Brain microvascular endothelial cell (primary cell): ENCODE measurements at regions not wholly inside any gene's neighbourhood (a gene's known extent, or its start where the extent isn't known, plus 50 kb on each side); places are given as distances from the start of the nearest gene placed in this dataset.

Experiments
- DNase-seq: peaks from one replicate; pipeline ENCODE4 v3.0.0-alpha.2; 2020
- H3K27ac ChIP-seq: fragments of 250-450 bp; sonication (Bioruptor Pico); 2 replicates; pipeline ENCODE4 v1.5.1; 2020; ENCODE audit warnings: mild to moderate bottlenecking, moderate library complexity
- H3K27me3 ChIP-seq: fragments of 250-450 bp; sonication (Bioruptor Pico); replicated peaks from 2 replicates; pipeline ENCODE4 v1.5.1; 2020; ENCODE audit warnings: mild to moderate bottlenecking
- H3K36me3 ChIP-seq: fragments of 250-450 bp; sonication (Bioruptor Pico); replicated peaks from 2 replicates; pipeline ENCODE4 v1.5.1; 2020; ENCODE audit warnings: mild to moderate bottlenecking
- H3K4me3 ChIP-seq: 2 replicates; pipeline ENCODE4 v1.5.1; 2011; ENCODE audit warnings: low read depth, mild to moderate bottlenecking, control low read depth, low read length, moderate library complexity
- in situ Hi-C: cut with HindIII; loops from 2 replicates; pipeline ENCODE4 v1.10.0; 2017; ENCODE audit warnings: low sequenced_read_pairs, low pct_ligation_motif_present
- TF ChIP-seq, protein P1 (sequence below): IDR thresholded peaks from 2 replicates; pipeline ENCODE4 v1.5.1; 2011; ENCODE audit warnings: low read depth, mild to moderate bottlenecking, moderate library complexity, low read length, control low read depth, inconsistent platforms; ENCODE audit errors: missing control alignments

DNA sequence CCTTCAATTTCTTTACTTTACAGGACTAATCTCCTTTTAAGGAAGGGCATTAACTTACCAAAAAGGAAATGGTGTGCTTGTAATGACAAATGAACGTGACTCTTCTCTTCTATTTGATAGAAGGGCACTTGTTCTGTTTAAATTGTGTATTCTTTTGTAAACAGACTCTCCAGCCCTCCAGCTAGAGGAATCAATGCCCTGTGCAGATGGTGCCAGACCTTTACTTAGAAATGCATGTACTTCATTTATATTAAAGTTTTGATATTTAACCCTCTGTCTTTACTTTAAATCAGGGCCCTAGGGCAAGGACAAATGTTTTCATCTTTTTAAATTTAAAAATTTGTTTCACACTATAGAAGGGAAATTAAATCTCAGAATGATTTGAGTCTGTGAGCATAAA, 355.1 kb downstream of the GBE1 start:
- no peak overlapping the region for H3K4me3 ChIP-seq
- TF ChIP-seq, protein P1, sequence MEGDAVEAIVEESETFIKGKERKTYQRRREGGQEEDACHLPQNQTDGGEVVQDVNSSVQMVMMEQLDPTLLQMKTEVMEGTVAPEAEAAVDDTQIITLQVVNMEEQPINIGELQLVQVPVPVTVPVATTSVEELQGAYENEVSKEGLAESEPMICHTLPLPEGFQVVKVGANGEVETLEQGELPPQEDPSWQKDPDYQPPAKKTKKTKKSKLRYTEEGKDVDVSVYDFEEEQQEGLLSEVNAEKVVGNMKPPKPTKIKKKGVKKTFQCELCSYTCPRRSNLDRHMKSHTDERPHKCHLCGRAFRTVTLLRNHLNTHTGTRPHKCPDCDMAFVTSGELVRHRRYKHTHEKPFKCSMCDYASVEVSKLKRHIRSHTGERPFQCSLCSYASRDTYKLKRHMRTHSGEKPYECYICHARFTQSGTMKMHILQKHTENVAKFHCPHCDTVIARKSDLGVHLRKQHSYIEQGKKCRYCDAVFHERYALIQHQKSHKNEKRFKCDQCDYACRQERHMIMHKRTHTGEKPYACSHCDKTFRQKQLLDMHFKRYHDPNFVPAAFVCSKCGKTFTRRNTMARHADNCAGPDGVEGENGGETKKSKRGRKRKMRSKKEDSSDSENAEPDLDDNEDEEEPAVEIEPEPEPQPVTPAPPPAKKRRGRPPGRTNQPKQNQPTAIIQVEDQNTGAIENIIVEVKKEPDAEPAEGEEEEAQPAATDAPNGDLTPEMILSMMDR: no peak
- DNase-seq: no peak
- no peaks in the 10 kb centered on the region for H3K27me3 ChIP-seq
- in situ Hi-C loops: no loop called here
- no peak overlapping the region for H3K27ac ChIP-seq
- no peaks in the 10 kb centered on the region for H3K36me3 ChIP-seq

DNA sequence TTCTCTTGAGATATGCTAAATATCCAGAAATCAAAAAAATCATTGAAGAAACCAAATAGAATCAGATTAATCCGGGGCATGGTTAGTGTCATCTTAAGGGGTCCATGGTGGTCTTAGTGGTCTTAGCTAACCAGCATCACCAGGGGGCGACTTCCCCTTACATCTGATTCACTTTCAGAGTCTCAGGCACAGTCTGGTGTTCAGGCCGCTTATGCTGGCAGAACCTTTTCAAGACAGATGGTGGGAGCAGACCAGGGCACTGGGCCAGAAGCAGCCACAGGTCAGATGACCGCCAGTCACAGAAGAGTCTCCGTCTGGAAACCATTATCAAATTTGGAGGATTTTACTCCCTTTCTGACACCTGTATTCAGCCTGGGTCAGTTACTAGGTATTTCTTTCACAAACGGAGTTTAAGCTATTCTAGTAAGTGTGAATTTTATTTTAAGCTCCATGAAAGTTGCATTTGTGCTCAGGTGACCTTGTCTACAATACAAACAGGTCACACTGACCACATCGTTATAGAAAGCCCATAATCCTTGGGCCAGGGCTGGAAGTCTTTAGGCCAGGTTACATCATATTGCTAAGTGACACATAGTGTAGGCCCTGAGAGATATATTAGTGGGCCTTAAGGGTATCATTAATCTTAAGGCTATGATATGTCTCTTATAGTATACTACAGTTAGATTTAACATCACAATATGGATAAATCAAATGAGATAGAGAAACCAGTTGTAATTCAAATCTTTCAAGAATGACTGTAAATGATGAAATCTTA, 365.5 kb downstream of the GBE1 start:
- Histone ChIP-seq H3K36me3 (no peaks in the 10 kb centered on the region), H3K27me3 (no peaks in the 10 kb centered on the region), H3K27ac (no peak overlapping the region), H3K4me3 (no peak overlapping the region)
- in situ Hi-C loops: no loop called here
- TF ChIP-seq, protein P1: peak; percentile 13
- no peak for DNase-seq

DNA sequence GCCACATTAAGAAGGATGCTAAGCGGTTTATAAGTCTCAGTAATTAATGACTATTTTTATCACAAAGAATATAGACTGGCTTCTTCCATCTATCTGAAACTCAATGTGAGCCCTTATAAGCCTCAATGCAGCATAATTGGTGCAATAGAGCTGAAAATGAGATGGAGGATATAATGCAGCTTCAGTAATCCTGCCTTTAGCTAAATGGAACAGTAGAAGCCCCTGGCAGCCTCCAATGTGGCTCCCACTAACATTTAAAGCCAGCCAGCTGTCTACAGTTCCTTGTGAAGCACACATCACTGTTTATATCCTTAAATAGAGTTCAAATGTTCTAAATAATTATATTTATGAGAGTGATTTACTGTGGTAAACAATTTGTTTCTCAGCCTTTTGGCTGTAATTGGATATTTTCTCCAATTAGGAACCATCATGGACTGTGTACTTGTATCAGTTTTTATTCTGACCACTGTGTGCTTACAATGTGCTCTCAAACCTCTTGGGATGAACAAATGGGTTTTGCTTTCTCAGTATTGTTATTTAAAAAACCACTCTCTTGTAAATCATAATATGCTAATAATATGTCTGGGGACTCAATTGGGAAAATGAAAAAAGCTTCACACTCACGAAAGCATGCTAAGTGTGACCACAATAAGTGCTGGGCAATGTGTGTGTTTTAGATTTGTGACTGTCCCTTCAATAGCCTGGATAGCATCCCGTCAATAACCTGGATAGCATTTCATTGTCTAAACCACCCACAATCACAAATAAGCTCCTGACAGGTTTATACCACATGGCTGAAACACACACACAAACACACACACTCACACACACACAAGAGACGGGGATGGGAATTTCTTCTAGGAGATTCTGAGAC, 366.6 kb downstream of the GBE1 start:
- no peak overlapping the region for H3K27ac ChIP-seq
- no peak overlapping the region for H3K4me3 ChIP-seq
- H3K27me3 ChIP-seq: no peaks in the 10 kb centered on the region
- DNase-seq: no peak
- no peaks in the 10 kb centered on the region for H3K36me3 ChIP-seq
- in situ Hi-C loops: no loop called here
- TF ChIP-seq, protein P1: no peak

DNA sequence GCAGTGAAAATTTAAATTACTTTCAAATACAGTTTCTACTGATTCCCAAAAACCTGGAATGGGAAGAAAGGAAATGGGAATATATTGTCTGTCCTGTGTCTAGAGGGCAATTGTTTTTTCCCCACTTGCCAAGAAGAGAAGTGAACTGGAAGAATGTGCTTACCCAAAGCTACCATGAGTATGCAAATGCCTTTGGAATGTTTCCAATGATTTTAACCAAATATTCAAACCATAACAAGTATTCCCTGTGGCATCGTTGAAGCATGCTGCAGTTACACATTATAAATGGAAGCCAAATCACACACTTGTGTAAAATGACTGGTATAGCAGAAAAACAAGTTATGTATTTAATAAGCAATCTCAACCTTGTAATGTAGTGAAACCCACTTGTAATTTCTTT, 368.2 kb downstream of the GBE1 start:
- H3K27ac ChIP-seq: no peak overlapping the region
- TF ChIP-seq, protein P1: no peak
- in situ Hi-C loops: no loop called here

DNA sequence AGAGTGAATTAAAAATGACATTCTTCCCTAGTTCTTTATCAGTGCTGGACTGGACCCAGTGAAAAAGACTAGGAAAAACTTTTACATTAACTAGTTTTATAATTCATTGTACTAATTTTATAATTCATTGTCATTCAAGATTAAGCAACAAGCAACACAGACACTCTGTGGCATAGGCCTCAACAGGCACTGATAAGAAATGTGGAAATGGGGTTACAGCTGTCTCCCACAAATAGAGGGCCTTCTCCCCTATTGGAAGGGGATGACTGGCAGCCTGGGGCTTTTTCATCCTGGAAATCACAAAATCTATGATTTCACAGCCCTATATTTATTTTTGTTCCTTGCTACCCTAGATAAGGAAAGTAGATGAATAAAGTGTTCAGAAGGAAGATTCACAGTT, 370.6 kb downstream of the GBE1 start:
- in situ Hi-C loops: no loop called here
- TF ChIP-seq, protein P1: no peak
- Histone ChIP-seq H3K36me3 (no peaks in the 10 kb centered on the region), H3K27me3 (no peaks in the 10 kb centered on the region), H3K27ac (no peak overlapping the region), H3K4me3 (no peak overlapping the region)
- no peak for DNase-seq

More for the DNA sequence above, 368.2 kb downstream of the GBE1 start:
- Histone ChIP-seq H3K27me3 (no peaks in the 10 kb centered on the region), H3K4me3 (no peak overlapping the region), H3K36me3 (no peaks in the 10 kb centered on the region)
- no peak for DNase-seq
